Chondrocyte (in vitro differentiated cells): ENCODE measurements at regions not wholly inside any gene's neighbourhood (a gene's known extent, or its start where the extent isn't known, plus 50 kb on each side); places are given as distances from the start of the nearest gene placed in this dataset.

Source experiments
- DNase-seq: peaks from one replicate; pipeline ENCODE4 v3.0.0; 2021; ENCODE audit warnings: mixed read lengths, low spot score
- H3K27ac Mint-ChIP-seq: one replicate; pipeline ENCODE4 v1.8.0; 2021; ENCODE audit warnings: mild to moderate bottlenecking, moderate library complexity, mixed read lengths; ENCODE audit not compliant: unreplicated experiment
- H3K27me3 Mint-ChIP-seq: 2 replicates; pipeline ENCODE4 v1.8.0; 2021; ENCODE audit warnings: low read depth, mixed read lengths
- H3K36me3 Mint-ChIP-seq: 2 replicates; pipeline ENCODE4 v1.8.0; 2021; ENCODE audit warnings: low read depth, mixed read lengths
- H3K4me1 Mint-ChIP-seq: 2 replicates; pipeline ENCODE4 v1.8.0; 2021; ENCODE audit warnings: low read depth, mild to moderate bottlenecking, mixed read lengths
- H3K4me3 Mint-ChIP-seq: one replicate; pipeline ENCODE4 v1.8.0; 2021; ENCODE audit warnings: mild to moderate bottlenecking, moderate library complexity, mixed read lengths; ENCODE audit not compliant: unreplicated experiment
- H3K9me3 Mint-ChIP-seq: 2 replicates; pipeline ENCODE4 v1.8.0; 2021; ENCODE audit warnings: low read depth, mixed read lengths
- TF ChIP-seq, protein P1 (sequence below): fragments of 200-600 bp; sonication (generic); IDR thresholded peaks from 2 replicates; pipeline ENCODE4 v1.5.0; 2021; ENCODE audit warnings: antibody characterized with exemption, mild to moderate bottlenecking, moderate library complexity

DNA sequence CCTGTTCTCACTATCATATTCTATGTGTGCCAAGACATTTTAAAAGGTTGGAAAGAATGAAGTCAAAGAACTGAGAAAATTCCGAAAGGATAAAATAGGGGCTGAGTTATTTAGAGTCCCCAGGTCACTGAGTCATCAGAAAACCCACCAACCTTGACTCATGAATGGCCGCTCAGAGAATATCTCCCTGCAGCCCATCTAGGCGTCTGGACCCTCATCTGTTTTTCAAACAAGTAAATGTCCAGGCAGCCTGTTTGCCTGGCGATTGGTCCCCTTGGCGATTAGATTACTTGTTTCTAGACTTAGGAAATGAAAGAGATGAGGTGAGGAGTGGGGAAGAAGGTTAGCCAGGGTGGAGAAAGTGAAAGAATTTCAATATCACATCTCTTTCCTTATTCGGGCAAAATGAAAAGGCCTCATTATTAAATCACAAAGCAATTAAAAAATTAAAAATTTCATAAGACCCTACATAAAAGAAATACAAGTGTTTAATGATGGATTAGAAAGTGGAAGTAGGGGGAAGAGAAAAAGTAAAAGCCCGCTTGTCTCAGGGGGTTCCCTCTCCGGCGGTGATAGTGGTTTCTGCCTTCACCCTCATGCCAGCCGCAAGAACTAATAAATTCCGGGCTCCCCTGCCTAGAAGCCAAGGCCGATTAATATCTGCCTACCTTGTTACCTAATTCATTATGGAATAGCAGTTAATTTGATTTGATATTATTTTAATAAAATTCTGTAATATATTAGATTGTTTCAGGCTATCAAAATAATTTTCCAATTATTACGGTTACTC lies 415.9 kb downstream of the BCL11B start:
- DNase-seq: no peak
- TF ChIP-seq, protein P1, sequence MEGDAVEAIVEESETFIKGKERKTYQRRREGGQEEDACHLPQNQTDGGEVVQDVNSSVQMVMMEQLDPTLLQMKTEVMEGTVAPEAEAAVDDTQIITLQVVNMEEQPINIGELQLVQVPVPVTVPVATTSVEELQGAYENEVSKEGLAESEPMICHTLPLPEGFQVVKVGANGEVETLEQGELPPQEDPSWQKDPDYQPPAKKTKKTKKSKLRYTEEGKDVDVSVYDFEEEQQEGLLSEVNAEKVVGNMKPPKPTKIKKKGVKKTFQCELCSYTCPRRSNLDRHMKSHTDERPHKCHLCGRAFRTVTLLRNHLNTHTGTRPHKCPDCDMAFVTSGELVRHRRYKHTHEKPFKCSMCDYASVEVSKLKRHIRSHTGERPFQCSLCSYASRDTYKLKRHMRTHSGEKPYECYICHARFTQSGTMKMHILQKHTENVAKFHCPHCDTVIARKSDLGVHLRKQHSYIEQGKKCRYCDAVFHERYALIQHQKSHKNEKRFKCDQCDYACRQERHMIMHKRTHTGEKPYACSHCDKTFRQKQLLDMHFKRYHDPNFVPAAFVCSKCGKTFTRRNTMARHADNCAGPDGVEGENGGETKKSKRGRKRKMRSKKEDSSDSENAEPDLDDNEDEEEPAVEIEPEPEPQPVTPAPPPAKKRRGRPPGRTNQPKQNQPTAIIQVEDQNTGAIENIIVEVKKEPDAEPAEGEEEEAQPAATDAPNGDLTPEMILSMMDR: no peak
- Mint-ChIP-seq H3K4me3 (no peak overlapping the region), H3K9me3 (no peaks in the 10 kb centered on the region), H3K4me1 (no peaks in the 10 kb centered on the region), H3K27ac (no peak overlapping the region), H3K36me3 (no peaks in the 10 kb centered on the region), H3K27me3 (peaks cover 34% of the 10 kb centered on the region)

DNA sequence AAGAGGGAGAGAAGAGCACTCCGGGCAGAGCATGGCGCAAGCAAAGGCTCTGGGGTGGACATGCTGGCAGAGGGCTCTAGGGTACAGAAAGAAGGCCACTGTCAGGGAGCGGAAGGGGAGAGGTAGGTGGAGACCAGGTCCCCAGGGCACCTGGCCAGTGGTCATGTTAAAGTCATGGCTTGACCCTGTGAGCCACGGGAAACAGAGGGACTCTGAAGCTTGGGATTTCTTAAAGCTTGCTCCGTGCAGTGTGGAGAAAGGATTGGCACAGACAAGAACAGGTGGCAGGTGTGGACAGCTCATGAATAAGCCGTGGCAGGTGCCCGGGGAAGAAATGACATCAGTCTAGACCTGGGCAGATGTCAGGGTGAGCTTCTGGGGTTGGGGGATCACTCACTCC lies 413.8 kb downstream of the BCL11B start:
- no peaks in the 10 kb centered on the region for H3K36me3 Mint-ChIP-seq
- no peaks in the 10 kb centered on the region for H3K4me1 Mint-ChIP-seq
- H3K27ac Mint-ChIP-seq: no peak overlapping the region
- H3K4me3 Mint-ChIP-seq: no peak overlapping the region
- TF ChIP-seq, protein P1: no peak
- H3K9me3 Mint-ChIP-seq: no peaks in the 10 kb centered on the region
- no peak for DNase-seq
- peaks cover 45% of the 10 kb centered on the region for H3K27me3 Mint-ChIP-seq

DNA sequence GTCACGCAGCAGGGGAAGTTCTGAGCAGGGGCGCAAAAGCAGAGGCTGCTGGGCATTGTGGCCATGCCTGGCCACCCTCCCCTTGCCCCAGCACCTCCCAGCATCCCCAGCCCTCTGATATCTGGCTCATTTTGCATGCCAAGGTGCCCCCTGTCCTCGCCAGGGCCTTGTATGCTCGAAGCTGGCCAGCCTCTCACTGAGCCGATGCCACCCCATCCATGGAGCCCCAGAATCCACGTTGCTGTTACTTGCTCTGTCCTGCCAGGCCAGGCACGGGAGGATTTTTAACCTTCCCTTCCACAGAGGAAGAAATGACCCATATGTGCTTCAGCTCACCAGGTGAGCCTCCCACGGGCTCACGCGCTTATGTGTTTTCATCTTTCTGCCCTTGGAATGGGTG lies 413.4 kb downstream of the BCL11B start:
- peaks cover 46% of the 10 kb centered on the region for H3K27me3 Mint-ChIP-seq

DNA sequence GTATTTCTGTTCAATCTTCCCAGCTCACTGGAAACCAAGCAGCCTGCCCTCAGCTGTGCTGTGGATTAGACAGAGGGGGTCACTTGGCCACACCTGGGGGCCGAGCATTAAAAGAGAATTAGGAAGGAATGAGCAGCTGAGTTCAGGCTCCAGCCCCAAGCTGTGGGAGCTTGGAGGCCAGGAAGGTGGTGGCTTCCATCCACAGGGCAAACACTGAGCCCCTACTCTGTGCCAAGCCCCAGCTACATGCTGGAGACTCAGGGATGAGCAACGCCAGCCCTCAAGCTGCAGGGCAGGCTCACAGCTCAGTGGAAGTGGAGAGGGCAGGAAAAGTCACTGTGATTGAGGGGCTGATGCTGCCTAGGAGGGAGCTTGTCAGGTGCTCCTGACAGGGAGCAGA lies 412.7 kb downstream of the BCL11B start:
- Mint-ChIP-seq H3K4me3 (no peak overlapping the region), H3K9me3 (no peaks in the 10 kb centered on the region), H3K4me1 (no peaks in the 10 kb centered on the region), H3K27me3 (peaks cover 49% of the 10 kb centered on the region), H3K27ac (no peak overlapping the region), H3K36me3 (no peaks in the 10 kb centered on the region)
- DNase-seq: no peak
- TF ChIP-seq, protein P1: no peak

More for the DNA sequence above, 413.4 kb downstream of the BCL11B start:
- no peak for DNase-seq
- H3K27ac Mint-ChIP-seq: no peak overlapping the region
- H3K4me3 Mint-ChIP-seq: no peak overlapping the region
- no peaks in the 10 kb centered on the region for H3K9me3 Mint-ChIP-seq
- H3K36me3 Mint-ChIP-seq: no peaks in the 10 kb centered on the region
- H3K4me1 Mint-ChIP-seq: no peaks in the 10 kb centered on the region
- TF ChIP-seq, protein P1: no peak

DNA sequence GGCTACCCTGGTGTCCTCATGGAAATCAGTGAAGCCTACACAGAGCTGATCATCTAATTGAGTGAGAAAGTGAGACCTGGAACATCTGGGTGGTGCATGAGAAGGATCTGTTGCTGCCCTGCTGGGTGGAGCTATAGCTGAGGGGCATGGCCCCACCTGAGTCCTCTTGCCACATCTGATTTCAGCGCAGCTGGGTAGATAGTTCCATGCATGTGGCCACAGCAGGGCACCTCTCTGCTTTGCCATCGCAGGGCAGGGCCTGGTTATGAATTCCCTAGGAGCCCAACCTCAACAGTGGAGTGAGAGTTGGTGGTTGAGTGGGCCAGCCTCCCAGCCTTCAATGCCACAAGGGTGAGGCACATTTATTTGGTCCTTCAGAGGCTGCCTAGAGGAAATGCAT lies 407.8 kb downstream of the BCL11B start:
- Mint-ChIP-seq H3K27ac (no peak overlapping the region), H3K36me3 (no peaks in the 10 kb centered on the region), H3K4me1 (no peaks in the 10 kb centered on the region), H3K27me3 (peaks cover 31% of the 10 kb centered on the region), H3K4me3 (no peak overlapping the region), H3K9me3 (no peaks in the 10 kb centered on the region)
- DNase-seq: no peak
- TF ChIP-seq, protein P1: no peak
